ENCODE measurements at regions not wholly inside any gene's neighbourhood (a gene's known extent, or its start where the extent isn't known, plus 50 kb on each side); places are given as distances from the start of the nearest gene placed in this dataset.

- in situ Hi-C loops (cut with MboI; ENCODE audit: low pct_unique_long_range_greater_than_20kb, low sequenced_read_pairs, unreplicated experiment): no loop called here
- TF ChIP-seq, protein P1, sequence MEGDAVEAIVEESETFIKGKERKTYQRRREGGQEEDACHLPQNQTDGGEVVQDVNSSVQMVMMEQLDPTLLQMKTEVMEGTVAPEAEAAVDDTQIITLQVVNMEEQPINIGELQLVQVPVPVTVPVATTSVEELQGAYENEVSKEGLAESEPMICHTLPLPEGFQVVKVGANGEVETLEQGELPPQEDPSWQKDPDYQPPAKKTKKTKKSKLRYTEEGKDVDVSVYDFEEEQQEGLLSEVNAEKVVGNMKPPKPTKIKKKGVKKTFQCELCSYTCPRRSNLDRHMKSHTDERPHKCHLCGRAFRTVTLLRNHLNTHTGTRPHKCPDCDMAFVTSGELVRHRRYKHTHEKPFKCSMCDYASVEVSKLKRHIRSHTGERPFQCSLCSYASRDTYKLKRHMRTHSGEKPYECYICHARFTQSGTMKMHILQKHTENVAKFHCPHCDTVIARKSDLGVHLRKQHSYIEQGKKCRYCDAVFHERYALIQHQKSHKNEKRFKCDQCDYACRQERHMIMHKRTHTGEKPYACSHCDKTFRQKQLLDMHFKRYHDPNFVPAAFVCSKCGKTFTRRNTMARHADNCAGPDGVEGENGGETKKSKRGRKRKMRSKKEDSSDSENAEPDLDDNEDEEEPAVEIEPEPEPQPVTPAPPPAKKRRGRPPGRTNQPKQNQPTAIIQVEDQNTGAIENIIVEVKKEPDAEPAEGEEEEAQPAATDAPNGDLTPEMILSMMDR (IDR thresholded peaks at IDR 0.05; ENCODE audit: extremely low read depth, insufficient read depth, missing control alignments): no peak
- DNase-seq (ENCODE audit: low spot score): no peak
These were observed 75.5 kb downstream of the ASB1 start for GRCh38 chr2:238502088-238502810.

DNA sequence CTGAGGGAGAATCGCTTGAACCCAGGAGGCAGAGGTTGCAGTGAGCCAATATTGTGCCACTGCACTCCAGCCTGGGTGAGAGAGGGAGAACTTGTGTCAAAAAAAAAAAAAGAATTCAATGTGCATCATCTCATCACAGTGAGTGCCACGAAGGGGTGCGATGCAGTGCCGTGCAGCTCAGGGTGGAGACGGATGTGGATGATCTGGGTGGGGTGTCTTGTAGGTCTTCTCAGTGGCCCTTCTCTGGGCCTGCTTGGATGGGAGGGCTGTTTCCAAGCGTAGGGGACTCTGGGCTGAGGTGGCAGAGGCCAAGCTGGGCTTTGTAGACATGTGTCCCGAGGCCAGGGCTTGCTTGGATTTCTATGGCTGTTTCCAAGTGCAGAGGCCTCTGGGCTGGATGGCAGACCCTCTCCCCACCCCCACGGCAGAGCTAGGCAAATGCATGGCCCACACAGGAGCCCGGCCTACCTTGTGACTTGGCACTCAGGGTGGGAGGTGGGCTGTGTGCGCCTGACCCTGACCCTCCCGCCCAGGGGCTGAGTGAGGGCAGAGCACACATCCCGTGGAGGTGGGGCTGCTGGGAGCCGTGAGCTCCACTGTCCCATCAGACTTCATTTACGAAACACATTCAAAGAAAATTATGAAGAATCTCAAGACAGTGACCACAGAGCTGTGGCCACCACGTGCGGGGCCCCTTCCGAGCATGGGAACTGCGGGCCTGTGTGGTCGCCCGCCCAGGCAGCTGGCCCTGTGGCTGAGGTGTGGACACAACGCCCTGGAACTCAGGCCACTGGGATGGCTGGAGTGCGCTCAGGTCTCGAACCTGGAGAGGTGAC is 76.4 kb downstream of the ASB1 start:
- TF ChIP-seq, protein P1 (IDR thresholded peaks at IDR 0.05; ENCODE audit: extremely low read depth, insufficient read depth, missing control alignments): no peak

GRCh38 chr2:238504181-238504931 is 77.6 kb downstream of the ASB1 start:
- no peak for DNase-seq (ENCODE audit: low spot score)
- in situ Hi-C loops (cut with MboI; ENCODE audit: low pct_unique_long_range_greater_than_20kb, low sequenced_read_pairs, unreplicated experiment): no loop called here
- TF ChIP-seq, protein P1 (IDR thresholded peaks at IDR 0.05; ENCODE audit: extremely low read depth, insufficient read depth, missing control alignments): no peak

More for the DNA sequence above, 76.4 kb downstream of the ASB1 start:
- no peak for DNase-seq (ENCODE audit: low spot score)
- in situ Hi-C loops (cut with MboI; ENCODE audit: low pct_unique_long_range_greater_than_20kb, low sequenced_read_pairs, unreplicated experiment): no loop called here

GRCh38 chr2:238505119-238505891 is 78.6 kb downstream of the ASB1 start:
- TF ChIP-seq, protein P1 (IDR thresholded peaks at IDR 0.05; ENCODE audit: extremely low read depth, insufficient read depth, missing control alignments): no peak
- no peak for DNase-seq (ENCODE audit: low spot score)
- in situ Hi-C loops (cut with MboI; ENCODE audit: low pct_unique_long_range_greater_than_20kb, low sequenced_read_pairs, unreplicated experiment): no loop called here

DNA sequence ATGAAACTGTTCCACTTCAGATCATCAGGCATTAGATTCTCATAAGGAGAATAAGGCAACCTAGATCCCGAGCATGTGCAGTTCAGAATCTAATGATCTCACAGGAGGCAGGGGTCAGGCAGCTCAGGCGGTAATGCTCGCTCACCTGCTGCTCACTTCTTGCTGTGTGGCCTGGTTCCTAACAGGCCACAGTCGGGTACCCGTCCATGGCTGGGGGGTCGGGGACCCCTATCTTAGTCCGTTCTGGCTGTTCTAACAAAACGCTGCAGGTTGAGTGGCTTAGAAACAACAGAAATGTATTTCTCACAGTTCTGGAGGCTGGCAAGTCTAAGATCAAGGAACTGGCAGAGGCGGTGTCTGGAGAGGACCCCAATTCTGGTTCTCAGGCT is 79.2 kb downstream of the ASB1 start:
- TF ChIP-seq, protein P1 (IDR thresholded peaks at IDR 0.05; ENCODE audit: extremely low read depth, insufficient read depth, missing control alignments): no peak
- no peak for DNase-seq (ENCODE audit: low spot score)
- in situ Hi-C loops (cut with MboI; ENCODE audit: low pct_unique_long_range_greater_than_20kb, low sequenced_read_pairs, unreplicated experiment): no loop called here
